IMR-90 (cell line): ENCODE measurements at regions not wholly inside any gene's neighbourhood (a gene's known extent, or its start where the extent isn't known, plus 50 kb on each side); places are given as distances from the start of the nearest gene placed in this dataset.

Source experiments
- CTCF ChIP-seq: conservative IDR thresholded peaks from 2 replicates; pipeline ENCODE4 v1.5.1; 2012; ENCODE audit warnings: mild to moderate bottlenecking, low read depth, low read length, improper control_type of control experiment
- POLR2A ChIP-seq: IDR thresholded peaks from 2 replicates; pipeline ENCODE4 v1.6.1; 2012; ENCODE audit warnings: mild to moderate bottlenecking, low read depth, low read length
- RAD21 ChIP-seq: IDR thresholded peaks from 2 replicates; pipeline ENCODE4 v1.6.1; 2012; ENCODE audit warnings: low read length, improper control_type of control experiment
- RCOR1 ChIP-seq: IDR thresholded peaks from 2 replicates; pipeline ENCODE4 v1.6.1; 2012; ENCODE audit warnings: mild to moderate bottlenecking, low read length, improper control_type of control experiment; ENCODE audit not compliant: insufficient replicate concordance
- USF2 ChIP-seq: fragments of 150-350 bp; IDR thresholded peaks from 2 replicates; pipeline ENCODE4 v1.6.1; 2017; ENCODE audit warnings: mild to moderate bottlenecking, antibody characterized with exemption, low read length, low read depth

GRCh38 chr1:79161077-79161476 is 154.5 kb upstream of the ADGRL4 start:
- no peak for TF ChIP-seq CTCF
- no peak for TF ChIP-seq POLR2A
- no peak for TF ChIP-seq USF2
- no peak for TF ChIP-seq RCOR1
- no peak for TF ChIP-seq RAD21
